Hepatic stellate cell (primary cell): ENCODE measurements at regions not wholly inside any gene's neighbourhood (a gene's known extent, or its start where the extent isn't known, plus 50 kb on each side); places are given as distances from the start of the nearest gene placed in this dataset.

Experiments
- DNase-seq: peaks from one replicate; pipeline ENCODE4 v3.0.0; 2011; ENCODE audit warnings: low spot score

GRCh38 chr1:88219521-88219920 is 464.6 kb upstream of the PKN2 start:
- DNase-seq, result no peak

- DNase-seq, result no peak
Measured at GRCh38 chr1:88221411-88221810, 462.7 kb upstream of the PKN2 start.

GRCh38 chr1:88224906-88225305 is 459.2 kb upstream of the PKN2 start:
- no peak for DNase-seq

- no peak for DNase-seq
Measured at GRCh38 chr1:88228114-88228513, 456.0 kb upstream of the PKN2 start.

GRCh38 chr1:88230126-88230525 is 453.9 kb upstream of the PKN2 start:
- DNase-seq, result no peak

- no peak for DNase-seq
Measured at GRCh38 chr1:88237058-88237457, 447.0 kb upstream of the PKN2 start.

- DNase-seq, result no peak
Measured at GRCh38 chr1:88239205-88239604, 444.9 kb upstream of the PKN2 start.

- no peak for DNase-seq
Measured at GRCh38 chr1:88247666-88248065, 436.4 kb upstream of the PKN2 start.

- no peak for DNase-seq
Measured at GRCh38 chr1:88250915-88251314, 433.2 kb upstream of the PKN2 start.

- no peak for DNase-seq
Measured at GRCh38 chr1:88252745-88253144, 431.3 kb upstream of the PKN2 start.

GRCh38 chr1:88265606-88266005 is 418.5 kb upstream of the PKN2 start:
- no peak for DNase-seq

GRCh38 chr1:88266051-88266450 is 418.0 kb upstream of the PKN2 start:
- no peak for DNase-seq

- DNase-seq, result no peak
Measured at GRCh38 chr1:88272216-88272615, 411.9 kb upstream of the PKN2 start.

- no peak for DNase-seq
Measured at GRCh38 chr1:88274431-88274830, 409.6 kb upstream of the PKN2 start.

- DNase-seq, result no peak
Measured at GRCh38 chr1:88275259-88275862, 408.7 kb upstream of the PKN2 start.

- DNase-seq, result no peak
Measured at GRCh38 chr1:88276163-88276562, 407.9 kb upstream of the PKN2 start.

GRCh38 chr1:88284066-88284465 is 400.0 kb upstream of the PKN2 start:
- no peak for DNase-seq

- DNase-seq, result no peak
Measured at GRCh38 chr1:88284666-88285366, 399.3 kb upstream of the PKN2 start.

GRCh38 chr1:88286716-88287115 is 397.4 kb upstream of the PKN2 start:
- DNase-seq, result no peak

GRCh38 chr1:88288571-88288970 is 395.5 kb upstream of the PKN2 start:
- DNase-seq, result no peak

GRCh38 chr1:88289401-88290102 is 394.5 kb upstream of the PKN2 start:
- no peak for DNase-seq

- no peak for DNase-seq
Measured at GRCh38 chr1:88291611-88292354, 392.3 kb upstream of the PKN2 start.

GRCh38 chr1:88293691-88294190 is 390.3 kb upstream of the PKN2 start:
- no peak for DNase-seq
